HG02642 (cell line): ENCODE measurements at regions not wholly inside any gene's neighbourhood (a gene's known extent, or its start where the extent isn't known, plus 50 kb on each side); places are given as distances from the start of the nearest gene placed in this dataset.

Source experiments
- ATAC-seq: cut with Tn5 transposase; IDR thresholded peaks from one replicate; pipeline ENCODE4 v1.9.1; 2021; ENCODE audit warnings: mild to moderate bottlenecking; ENCODE audit not compliant: unreplicated experiment, poor library complexity

- no peak for ATAC-seq
These were observed 79.3 kb upstream of the RORA start for GRCh38 chr15:61308437-61308836.

DNA sequence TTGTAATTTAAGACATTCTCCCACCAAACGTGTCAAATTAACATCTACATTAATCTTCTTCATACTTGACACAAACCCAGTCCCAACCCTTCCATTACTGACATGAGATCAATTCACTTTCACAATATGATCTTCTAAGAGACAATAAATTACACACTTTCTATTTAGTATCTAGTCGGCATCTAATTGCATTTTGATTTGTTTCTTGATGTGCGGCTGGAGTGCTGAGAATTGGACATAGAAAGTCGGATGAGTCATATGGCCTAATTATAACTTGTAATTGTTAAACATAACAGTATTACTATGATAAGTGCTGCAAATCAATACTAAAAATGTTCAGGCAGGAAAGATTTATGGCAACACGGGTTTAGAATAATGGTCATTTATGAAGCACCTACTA, 78.4 kb upstream of the RORA start:
- no peak for ATAC-seq

- no peak for ATAC-seq
These were observed 72.6 kb upstream of the RORA start for GRCh38 chr15:61301701-61302100.

DNA sequence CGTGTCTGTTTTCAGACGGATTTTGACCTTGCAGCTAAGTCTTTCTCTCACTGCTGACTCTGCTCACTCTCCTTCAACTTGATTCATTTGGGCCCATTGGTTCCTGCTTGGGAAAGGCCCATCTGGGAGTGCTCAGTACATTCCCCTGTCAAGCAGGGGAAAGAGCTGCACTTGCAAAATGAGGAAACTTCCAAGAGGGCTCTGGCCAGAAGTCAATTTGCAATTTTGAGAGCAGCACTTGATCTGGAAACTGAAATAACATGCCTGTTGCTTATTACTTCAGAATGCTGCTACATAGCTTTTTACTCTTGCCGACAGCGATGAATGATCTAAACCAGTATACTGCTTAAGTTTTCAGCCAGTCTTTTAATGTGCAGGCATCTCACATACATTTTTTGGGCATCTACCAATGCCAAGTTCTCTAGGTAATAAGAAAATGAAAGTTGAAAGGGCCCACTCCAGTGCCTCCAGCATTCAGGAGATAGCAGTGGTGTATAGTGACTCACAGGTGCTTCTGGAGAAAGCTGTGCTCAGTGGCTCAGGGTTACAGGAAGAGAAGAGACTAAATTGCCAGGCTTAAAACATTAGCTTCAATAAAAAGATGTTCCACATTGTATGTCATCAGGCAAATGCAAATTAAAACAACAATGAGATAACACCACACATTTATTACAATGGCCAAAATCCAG, 70.1 kb upstream of the RORA start:
- ATAC-seq = no peak

- no peak for ATAC-seq
These were observed 66.1 kb upstream of the RORA start for GRCh38 chr15:61295239-61295638.

GRCh38 chr15:61282661-61283060, 53.6 kb upstream of the RORA start:
- ATAC-seq = no peak

GRCh38 chr15:61281328-61281727, 52.2 kb upstream of the RORA start:
- no peak for ATAC-seq
